Fibroblast of villous mesenchyme (primary cell): ENCODE measurements at regions not wholly inside any gene's neighbourhood (a gene's known extent, or its start where the extent isn't known, plus 50 kb on each side); places are given as distances from the start of the nearest gene placed in this dataset.
"Not testable (repeated sequence)": the region's sequence is repeated elsewhere in the genome, so short reads cannot be mapped to it uniquely, and the experiment has no call there.

Experiments used
- DNase-seq: peaks from one replicate; pipeline ENCODE4 v3.0.0-alpha.2; 2010; ENCODE audit warnings: low read depth
- H3K4me3 ChIP-seq: 2 replicates; pipeline ENCODE4 v1.5.1; 2011; ENCODE audit warnings: low read depth, mild to moderate bottlenecking, low read length
- TF ChIP-seq, protein P1 (sequence below): IDR thresholded peaks from 2 replicates; pipeline ENCODE4 v1.5.1; 2012; ENCODE audit warnings: low read depth, mild to moderate bottlenecking, low read length; ENCODE audit not compliant: insufficient read depth

DNA sequence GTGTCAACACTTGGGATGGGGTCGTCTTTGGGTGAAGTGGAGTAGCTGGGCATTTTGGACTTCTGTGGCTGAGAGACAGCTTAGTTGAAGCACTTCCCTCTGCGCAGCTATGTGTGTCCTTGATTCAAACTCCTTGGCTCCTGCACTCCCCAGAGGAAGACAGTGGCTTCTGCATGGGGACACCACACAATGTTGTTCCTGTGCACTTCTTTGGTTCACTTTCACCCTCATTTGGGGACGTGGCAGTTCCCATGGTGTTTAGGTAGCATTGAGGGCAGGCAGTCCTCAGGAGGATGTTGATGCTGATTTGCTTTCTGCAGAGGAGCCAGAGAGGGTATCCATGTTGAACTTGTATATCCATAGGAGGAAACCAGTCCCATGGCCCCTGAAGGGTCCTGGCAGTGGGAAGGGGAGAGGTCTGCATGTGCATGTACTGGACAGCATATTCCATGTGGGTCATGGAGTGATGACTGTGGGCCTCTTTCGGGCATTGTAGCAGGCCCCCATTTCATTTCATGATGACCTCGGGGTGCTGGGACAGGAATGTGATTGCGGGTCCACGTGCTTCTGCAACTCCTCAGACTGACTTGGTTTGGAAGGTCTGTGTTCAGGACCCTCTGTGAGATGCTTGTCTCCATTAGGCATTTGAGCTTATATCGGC lies 135.4 kb downstream of the SNRPN start:
- no peak for DNase-seq
- TF ChIP-seq, protein P1, sequence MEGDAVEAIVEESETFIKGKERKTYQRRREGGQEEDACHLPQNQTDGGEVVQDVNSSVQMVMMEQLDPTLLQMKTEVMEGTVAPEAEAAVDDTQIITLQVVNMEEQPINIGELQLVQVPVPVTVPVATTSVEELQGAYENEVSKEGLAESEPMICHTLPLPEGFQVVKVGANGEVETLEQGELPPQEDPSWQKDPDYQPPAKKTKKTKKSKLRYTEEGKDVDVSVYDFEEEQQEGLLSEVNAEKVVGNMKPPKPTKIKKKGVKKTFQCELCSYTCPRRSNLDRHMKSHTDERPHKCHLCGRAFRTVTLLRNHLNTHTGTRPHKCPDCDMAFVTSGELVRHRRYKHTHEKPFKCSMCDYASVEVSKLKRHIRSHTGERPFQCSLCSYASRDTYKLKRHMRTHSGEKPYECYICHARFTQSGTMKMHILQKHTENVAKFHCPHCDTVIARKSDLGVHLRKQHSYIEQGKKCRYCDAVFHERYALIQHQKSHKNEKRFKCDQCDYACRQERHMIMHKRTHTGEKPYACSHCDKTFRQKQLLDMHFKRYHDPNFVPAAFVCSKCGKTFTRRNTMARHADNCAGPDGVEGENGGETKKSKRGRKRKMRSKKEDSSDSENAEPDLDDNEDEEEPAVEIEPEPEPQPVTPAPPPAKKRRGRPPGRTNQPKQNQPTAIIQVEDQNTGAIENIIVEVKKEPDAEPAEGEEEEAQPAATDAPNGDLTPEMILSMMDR = no peak
- H3K4me3 ChIP-seq = no peak overlapping the region

DNA sequence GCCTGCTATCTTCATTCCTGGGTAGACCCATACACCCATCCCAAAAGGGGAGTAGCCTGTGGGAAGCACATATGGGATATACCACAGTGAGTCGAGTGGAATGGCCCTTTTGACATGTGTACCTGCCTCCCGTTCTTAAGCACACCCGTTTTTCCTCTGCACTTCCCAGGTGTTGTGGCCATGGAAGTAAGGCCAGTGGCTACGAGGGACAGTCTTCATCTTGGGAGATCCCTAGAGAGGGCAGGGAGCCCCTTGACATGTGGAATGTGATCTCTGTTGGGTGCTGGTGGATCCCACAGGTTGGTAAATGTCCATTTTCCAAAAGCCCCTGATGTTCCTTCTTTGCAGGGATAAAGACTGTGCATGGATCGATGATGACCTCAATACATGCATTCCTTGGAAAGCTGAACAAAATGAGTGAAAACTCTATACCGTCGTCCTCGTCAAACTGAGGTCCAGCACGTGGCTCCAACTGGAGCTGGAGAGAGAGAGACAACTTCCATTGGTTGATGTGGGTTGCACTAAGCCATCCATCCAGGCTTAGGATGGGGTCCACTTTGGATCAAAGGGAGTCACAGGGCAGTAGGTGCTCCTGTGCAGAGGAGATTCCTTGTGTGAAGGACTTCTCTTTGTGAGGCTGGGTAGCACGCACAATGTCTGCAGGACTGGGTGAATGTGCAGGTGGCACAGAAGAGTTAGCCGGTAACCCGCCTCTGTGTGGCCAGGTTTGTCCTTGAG lies 136.8 kb downstream of the SNRPN start:
- H3K4me3 ChIP-seq = no peak overlapping the region
- no peak for DNase-seq
- TF ChIP-seq, protein P1 = no peak

DNA sequence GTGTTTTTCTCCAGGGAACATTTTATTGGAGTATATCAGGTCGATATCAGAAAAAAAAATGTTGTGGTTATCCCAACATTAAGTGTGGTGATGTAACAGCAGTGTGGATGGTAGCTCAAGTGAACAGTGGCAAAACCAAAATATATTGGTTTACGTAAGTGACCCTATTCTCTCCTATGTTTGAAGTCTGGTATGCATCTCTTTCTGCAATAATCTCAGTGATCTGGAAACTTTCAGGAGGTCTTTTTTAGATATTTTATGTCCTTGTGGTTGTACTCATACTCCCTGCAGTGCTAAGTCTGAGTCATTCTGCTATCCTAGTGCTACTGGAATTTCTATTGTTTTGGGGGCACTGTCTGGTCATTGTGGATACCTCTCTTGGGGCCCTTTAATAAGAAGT lies 137.9 kb downstream of the SNRPN start:
- no peak for DNase-seq
- TF ChIP-seq, protein P1 = no peak
- no peak overlapping the region for H3K4me3 ChIP-seq

GRCh38 chr15:25093455-25094029 lies 138.8 kb downstream of the SNRPN start:
- TF ChIP-seq, protein P1 = no peak
- H3K4me3 ChIP-seq = no peak overlapping the region
- DNase-seq = no peak

GRCh38 chr15:25094066-25094465 lies 139.3 kb downstream of the SNRPN start:
- TF ChIP-seq, protein P1 = no peak
- DNase-seq = no peak
- H3K4me3 ChIP-seq = no peak overlapping the region

DNA sequence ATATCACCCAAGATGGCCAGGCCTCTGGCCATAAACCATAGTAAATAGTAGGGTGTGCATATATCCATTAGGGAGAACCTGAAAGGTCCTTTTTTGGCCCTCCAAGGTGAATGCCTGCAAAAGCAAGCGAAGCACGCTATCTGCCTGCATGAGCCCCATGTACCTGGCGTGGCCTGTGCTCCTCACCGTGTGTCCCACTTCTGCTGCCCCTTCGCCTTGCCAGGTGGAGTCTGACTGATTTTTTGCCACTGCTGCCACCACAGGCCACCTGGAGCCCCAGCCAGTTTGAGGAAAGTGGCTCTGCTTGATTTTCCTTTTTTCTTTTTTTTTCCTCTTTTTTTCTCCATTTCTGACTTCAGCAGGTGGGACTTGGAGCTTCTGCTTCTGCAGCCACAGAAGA lies 139.7 kb downstream of the SNRPN start:
- TF ChIP-seq, protein P1 = no peak
- H3K4me3 ChIP-seq = no peak overlapping the region
- no peak for DNase-seq

GRCh38 chr15:25095179-25095578 lies 140.4 kb downstream of the SNRPN start:
- TF ChIP-seq, protein P1 = no peak
- no peak for DNase-seq
- H3K4me3 ChIP-seq = no peak overlapping the region

DNA sequence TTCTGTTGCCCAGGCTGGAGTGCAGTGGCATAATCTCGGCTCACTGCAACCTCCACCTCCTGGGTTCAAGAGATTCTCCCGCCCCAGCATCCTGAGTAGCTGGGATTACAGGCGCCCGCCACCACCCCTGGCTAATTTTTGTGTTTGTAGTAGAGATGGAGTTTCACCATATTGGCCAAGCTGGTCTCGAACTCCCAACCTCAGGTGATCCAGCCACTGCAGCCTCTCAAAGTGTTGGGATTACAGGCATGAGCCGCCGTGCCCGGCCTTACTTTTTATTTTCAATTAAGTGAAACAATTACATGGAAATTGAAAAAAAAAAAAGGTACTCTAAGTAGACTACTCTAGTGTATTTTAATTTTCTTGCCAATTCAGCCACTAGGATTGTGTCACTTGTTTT lies 145.2 kb downstream of the SNRPN start:
- DNase-seq, H3K4me3 ChIP-seq: not testable (repeated sequence)
